ENCODE measurements at regions not wholly inside any gene's neighbourhood (a gene's known extent, or its start where the extent isn't known, plus 50 kb on each side); places are given as distances from the start of the nearest gene placed in this dataset.

DNA sequence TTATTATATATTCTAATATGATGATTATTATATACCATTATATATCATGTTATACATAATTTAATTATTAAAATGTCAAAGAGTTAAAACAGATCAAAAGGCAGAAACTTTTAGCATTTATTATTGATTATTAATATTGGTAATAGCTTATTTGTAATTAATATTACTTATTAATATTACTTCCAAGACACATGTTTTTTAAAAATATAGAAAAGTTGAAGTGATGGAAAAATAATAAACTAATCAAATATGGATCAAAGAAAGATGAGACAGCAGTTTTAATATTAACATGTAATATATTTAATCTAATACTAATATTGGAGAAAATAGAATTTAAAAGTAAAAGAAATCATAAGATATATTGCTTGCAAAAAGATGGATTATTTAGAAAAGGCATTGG is 154.6 kb upstream of the TAB2 start:
- no peak overlapping the region for H3K56ac ChIP-seq (replicated peaks; ENCODE audit: insufficient read length, low read depth, low read length)
- no peaks in the 10 kb centered on the region for H3K79me2 ChIP-seq (ENCODE audit: control insufficient read depth in 1 of 2, insufficient read depth in 2 of 2, low read length in 2 of 2)
- H3K9ac ChIP-seq (replicated peaks in 1 of 4; ENCODE audit: extremely low read depth in 1 of 4, low read depth in 3 of 4, low read length in 3 of 4), result no peak overlapping the region
- no peaks in the 10 kb centered on the region for H3K23me2 ChIP-seq (ENCODE audit: low read depth, low read length)
- H3K79me1 ChIP-seq (ENCODE audit: low read depth, low read length), result no peaks in the 10 kb centered on the region
- no peak overlapping the region for H2BK5ac ChIP-seq (ENCODE audit: low read depth, low read length)
- no peaks in the 10 kb centered on the region for H3K9me3 ChIP-seq (ENCODE audit: insufficient read depth in 2 of 2, low read depth in 1 of 2, low read length in 1 of 2)
- DNase-seq (ENCODE audit: low read depth in 1 of 2, low spot score in 2 of 2), result no peak
- H3K4me3 ChIP-seq (ENCODE audit: extremely low read depth in 1 of 4, insufficient read depth in 2 of 4, low read depth in 3 of 4, low read length in 4 of 4), result no peak overlapping the region
- no peak overlapping the region for H3K27ac ChIP-seq (ENCODE audit: low read depth, low read length)
- no peak overlapping the region for H3K14ac ChIP-seq (ENCODE audit: insufficient read length)
- CTCF ChIA-PET (ENCODE audit: partially characterized antibody), result interaction anchor here (1.1 to 2.7 kb wide), 2 partner anchors 10 to 27 kb away, joined by 3 to 13 read pairs; no protein-coding TSS in a partner anchor
- H2BK12ac ChIP-seq (ENCODE audit: low read depth, low read length), result no peak overlapping the region
- no peak overlapping the region for H3K23ac ChIP-seq (ENCODE audit: insufficient read length)
- POLR2A ChIA-PET (ENCODE audit: partially characterized antibody), result no interaction called here
- FAIRE-seq, result no peak
- no peak overlapping the region for H2BK20ac ChIP-seq (ENCODE audit: low read length)
- H3K4me2 ChIP-seq (ENCODE audit: insufficient read depth in 1 of 2, low read depth in 2 of 2, low read length in 2 of 2), result no peak overlapping the region
- H2BK120ac ChIP-seq (replicated peaks; ENCODE audit: low read depth, low read length), result no peak overlapping the region
- H2BK15ac ChIP-seq (ENCODE audit: low read length), result no peak overlapping the region
- H2AFZ ChIP-seq (ENCODE audit: low read length), result no peak overlapping the region
- H3K4me1 ChIP-seq (replicated peaks in 1 of 4; ENCODE audit: control insufficient read depth in 3 of 4, insufficient read depth in 4 of 4, low read length in 3 of 4), result peaks cover 0 to 4% (median 2%) of the 10 kb centered on the region in 4 experiments; a peak in 2 of 7 replicates
- H3K36me3 ChIP-seq (ENCODE audit: control insufficient read depth in 2 of 4, insufficient read depth in 4 of 4, low read length in 3 of 4), result no peaks in the 10 kb centered on the region
- no peaks in the 10 kb centered on the region for H3K27me3 ChIP-seq (replicated peaks in 1 of 4; ENCODE audit: control insufficient read depth in 3 of 4, extremely low read depth in 1 of 4, insufficient read depth in 3 of 4, low read length in 3 of 4)
- H4K5ac ChIP-seq (ENCODE audit: insufficient read length, low read depth, low read length), result no peak overlapping the region
- no peak overlapping the region for H3K18ac ChIP-seq (ENCODE audit: extremely low read depth, low read length)
- H4K91ac ChIP-seq (replicated peaks; ENCODE audit: insufficient read length, low read length), result no peak overlapping the region
- no peak overlapping the region for H2AK5ac ChIP-seq (ENCODE audit: low read depth, low read length)
- no peak overlapping the region for H4K8ac ChIP-seq (ENCODE audit: extremely low read depth, insufficient read depth, low read length)
- H4K20me1 ChIP-seq (replicated peaks in 1 of 2; ENCODE audit: control insufficient read depth in 1 of 2, insufficient read depth in 2 of 2, low read length in 2 of 2), result no peaks in the 10 kb centered on the region
- TF ChIP-seq TEAD4 (IDR thresholded peaks at IDR 0.05; ENCODE audit: low read depth, low read length) (no peak), POU5F1 (IDR thresholded peaks at IDR 0.05; ENCODE audit: low read depth, low read length) (no peak), SP4 (IDR thresholded peaks at IDR 0.05; ENCODE audit: low read length) (no peak), BRCA1 (IDR thresholded peaks at IDR 0.05; ENCODE audit: low read depth, low read length) (no peak), KDM5A (IDR thresholded peaks at IDR 0.05; ENCODE audit: low read length) (no peak), HDAC2 (IDR thresholded peaks at IDR 0.05; ENCODE audit: borderline replicate concordance in 1 of 2, low read depth in 2 of 2, low read length in 2 of 2) (no peak), SP2 (IDR thresholded peaks at IDR 0.05; ENCODE audit: low read length) (no peak), BACH1 (IDR thresholded peaks at IDR 0.05; ENCODE audit: low read length) (no peak), ZNF274 (IDR thresholded peaks at IDR 0.05; ENCODE audit: borderline replicate concordance, extremely low read depth, low read length) (no peak), JUND (IDR thresholded peaks at IDR 0.05; ENCODE audit: low read length) (no peak), POLR2A (IDR thresholded peaks at IDR 0.05; ENCODE audit: control extremely low read depth in 1 of 2, low read depth in 2 of 2, low read length in 2 of 2) (no peak), SIX5 (IDR thresholded peaks at IDR 0.05; ENCODE audit: low read depth, low read length) (no peak), NANOG (IDR thresholded peaks at IDR 0.05; ENCODE audit: insufficient read depth, low read depth, low read length, poor library complexity, severe bottlenecking) (no peak), NRF1 (IDR thresholded peaks at IDR 0.05; ENCODE audit: low read depth, low read length) (no peak)
- H3K4ac ChIP-seq (replicated peaks; ENCODE audit: insufficient read length, low read depth, low read length), result no peak overlapping the region

All from H1 (cell line).